Suppressor macrophage treated with lipopolysaccharide for 1 hour (primary cell): ENCODE measurements at regions not wholly inside any gene's neighbourhood (a gene's known extent, or its start where the extent isn't known, plus 50 kb on each side); places are given as distances from the start of the nearest gene placed in this dataset.

Experiments
- DNase-seq, 3 donors: peaks; one replicate each; pipeline ENCODE4 v3.0.0-alpha.2; 2020 to 2022

GRCh38 chr1:239436286-239436685 is 49.9 kb downstream of the CHRM3 start:
- no peak for DNase-seq

GRCh38 chr1:239437822-239438221 is 51.5 kb downstream of the CHRM3 start:
- no peak for DNase-seq

GRCh38 chr1:239438891-239439290 is 52.5 kb downstream of the CHRM3 start:
- no peak for DNase-seq

- DNase-seq = no peak
Observed at GRCh38 chr1:239443361-239443760, 57.0 kb downstream of the CHRM3 start.

- DNase-seq = no peak
Observed at GRCh38 chr1:239446611-239447010, 60.2 kb downstream of the CHRM3 start.

GRCh38 chr1:239448911-239449310 is 62.5 kb downstream of the CHRM3 start:
- DNase-seq = no peak

- DNase-seq = no peak
Observed at GRCh38 chr1:239455743-239456142, 69.4 kb downstream of the CHRM3 start.

- no peak for DNase-seq
Observed at GRCh38 chr1:239456788-239457187, 70.4 kb downstream of the CHRM3 start.

GRCh38 chr1:239457491-239458143 is 71.2 kb downstream of the CHRM3 start:
- DNase-seq = no peak

GRCh38 chr1:239458144-239458500 is 71.8 kb downstream of the CHRM3 start:
- peak in 2 of 3 donors; percentile 12 to 21 for DNase-seq

- DNase-seq = no peak
Observed at GRCh38 chr1:239467730-239468129, 81.4 kb downstream of the CHRM3 start.

- no peak for DNase-seq
Observed at GRCh38 chr1:239478069-239478468, 91.7 kb downstream of the CHRM3 start.

- DNase-seq = peak in 2 of 3 donors; percentile 2 to 10
Observed at GRCh38 chr1:239483391-239483790, 97.0 kb downstream of the CHRM3 start.

GRCh38 chr1:239493811-239494414 is 107.5 kb downstream of the CHRM3 start:
- no peak for DNase-seq

- no peak for DNase-seq
Observed at GRCh38 chr1:239505094-239505493, 118.7 kb downstream of the CHRM3 start.

GRCh38 chr1:239507826-239508225 is 121.5 kb downstream of the CHRM3 start:
- peak in 1 of 3 donors; percentile 10 for DNase-seq

- DNase-seq = no peak
Observed at GRCh38 chr1:239511875-239512274, 125.5 kb downstream of the CHRM3 start.

- no peak for DNase-seq
Observed at GRCh38 chr1:239516579-239516978, 130.2 kb downstream of the CHRM3 start.

- DNase-seq = no peak
Observed at GRCh38 chr1:239526391-239526790, 140.0 kb downstream of the CHRM3 start.

GRCh38 chr1:239527051-239527693 is 140.8 kb downstream of the CHRM3 start:
- no peak for DNase-seq

- no peak for DNase-seq
Observed at GRCh38 chr1:239536165-239536849, 149.9 kb downstream of the CHRM3 start.

- DNase-seq = no peak
Observed at GRCh38 chr1:239537795-239538194, 151.4 kb downstream of the CHRM3 start.

GRCh38 chr1:239538239-239538988 is 152.0 kb downstream of the CHRM3 start:
- DNase-seq = no peak
